ENCODE measurements at regions not wholly inside any gene's neighbourhood (a gene's known extent, or its start where the extent isn't known, plus 50 kb on each side); places are given as distances from the start of the nearest gene placed in this dataset.
"Not testable (repeated sequence)": the region's sequence is repeated elsewhere in the genome, so short reads cannot be mapped to it uniquely, and the experiment has no call there.

GRCh38 chr7:85285527-85285926 is 98.7 kb upstream of the SEMA3D start:
- WGBS (ENCODE audit: insufficient coverage) = no CpG with 5 or more reads among the region's 1 CpG
- Histone ChIP-seq H3K4me3 (ENCODE audit: low read length) (no peak overlapping the region), H3K4me1 (ENCODE audit: control insufficient read depth, insufficient read depth, low read length) (no peaks in the 10 kb centered on the region), H3K27me3 (ENCODE audit: control insufficient read depth, insufficient read depth, low read length) (no peaks in the 10 kb centered on the region), H3K9me3 (replicated peaks; ENCODE audit: control insufficient read depth, low read depth, low read length) (no peaks in the 10 kb centered on the region), H3K27ac (ENCODE audit: low read length) (no peak overlapping the region), H3K36me3 (ENCODE audit: control insufficient read depth, insufficient read depth, low read length) (no peaks in the 10 kb centered on the region)
- DNase-seq = no peak

DNA sequence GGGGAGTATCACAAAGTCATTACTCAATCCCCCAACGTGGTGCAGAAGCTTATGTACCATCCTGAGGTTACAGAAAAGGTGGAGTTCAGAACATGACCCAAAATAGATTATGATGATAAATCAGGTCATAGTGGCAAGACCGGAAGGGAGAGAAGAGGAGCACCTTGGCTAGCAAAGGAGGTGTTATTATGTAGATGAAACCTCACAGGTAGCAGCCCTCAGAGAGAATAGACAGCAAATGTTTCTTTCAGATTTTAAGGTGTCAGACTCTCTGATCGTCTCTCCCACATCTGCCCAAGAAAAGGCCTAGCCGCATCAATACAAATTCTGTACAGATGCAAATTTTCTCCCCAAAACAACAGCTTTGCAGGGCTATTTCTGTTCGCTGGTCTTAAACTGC is 88.3 kb upstream of the SEMA3D start:
- Histone ChIP-seq H3K27me3 (ENCODE audit: control insufficient read depth, insufficient read depth, low read length) (no peaks in the 10 kb centered on the region), H3K9me3 (replicated peaks; ENCODE audit: control insufficient read depth, low read depth, low read length) (no peaks in the 10 kb centered on the region), H3K4me1 (ENCODE audit: control insufficient read depth, insufficient read depth, low read length) (no peaks in the 10 kb centered on the region), H3K27ac (ENCODE audit: low read length) (no peak overlapping the region), H3K4me3 (ENCODE audit: low read length) (no peak overlapping the region), H3K36me3 (ENCODE audit: control insufficient read depth, insufficient read depth, low read length) (no peaks in the 10 kb centered on the region)
- DNase-seq = no peak
- 66% methylated on average over 3 of the region's 5 CpGs for WGBS (ENCODE audit: insufficient coverage)

DNA sequence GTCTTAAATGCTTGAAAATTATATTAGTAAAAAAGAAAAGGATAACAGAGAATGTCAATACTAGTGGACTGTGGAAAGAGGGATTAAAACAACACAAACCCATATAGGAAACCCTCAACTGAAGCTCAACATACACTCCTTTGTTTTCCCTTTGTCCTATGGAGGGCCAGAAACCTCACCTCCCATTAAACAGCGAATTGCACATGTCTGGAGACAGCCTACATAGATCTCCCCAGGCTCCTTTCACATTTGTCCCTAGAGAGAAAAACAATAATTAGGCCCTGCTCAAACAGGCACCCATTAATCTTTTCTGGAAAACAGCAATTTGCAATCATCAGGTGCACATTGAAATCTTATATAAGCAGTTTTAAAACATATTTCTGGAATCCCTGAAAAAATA is 87.6 kb upstream of the SEMA3D start:
- Histone ChIP-seq H3K27ac (ENCODE audit: low read length) (no peak overlapping the region), H3K36me3 (ENCODE audit: control insufficient read depth, insufficient read depth, low read length) (no peaks in the 10 kb centered on the region), H3K4me3 (ENCODE audit: low read length) (no peak overlapping the region), H3K4me1 (ENCODE audit: control insufficient read depth, insufficient read depth, low read length) (no peaks in the 10 kb centered on the region), H3K9me3 (replicated peaks; ENCODE audit: control insufficient read depth, low read depth, low read length) (no peaks in the 10 kb centered on the region), H3K27me3 (ENCODE audit: control insufficient read depth, insufficient read depth, low read length) (no peaks in the 10 kb centered on the region)
- WGBS (ENCODE audit: insufficient coverage) = 20% methylated on average over 1 of the region's 1 CpG
- no peak for DNase-seq

- H3K4me3 ChIP-seq (ENCODE audit: low read length) = no peak overlapping the region
- H3K4me1 ChIP-seq (ENCODE audit: control insufficient read depth, insufficient read depth, low read length) = no peaks in the 10 kb centered on the region
- no peaks in the 10 kb centered on the region for H3K9me3 ChIP-seq (replicated peaks; ENCODE audit: control insufficient read depth, low read depth, low read length)
- H3K27ac ChIP-seq (ENCODE audit: low read length) = no peak overlapping the region
- H3K27me3 ChIP-seq (ENCODE audit: control insufficient read depth, insufficient read depth, low read length) = no peaks in the 10 kb centered on the region
- DNase-seq = no peak
- no CpG with 5 or more reads among the region's 6 CpGs for WGBS (ENCODE audit: insufficient coverage)
- H3K36me3 ChIP-seq (ENCODE audit: control insufficient read depth, insufficient read depth, low read length) = no peaks in the 10 kb centered on the region
Observed at GRCh38 chr7:85262891-85263290, 76.0 kb upstream of the SEMA3D start.

GRCh38 chr7:85261336-85261735 is 74.5 kb upstream of the SEMA3D start:
- WGBS (ENCODE audit: insufficient coverage) = 100% methylated on average over 1 of the region's 2 CpGs
- no peaks in the 10 kb centered on the region for H3K36me3 ChIP-seq (ENCODE audit: control insufficient read depth, insufficient read depth, low read length)
- H3K9me3 ChIP-seq (replicated peaks; ENCODE audit: control insufficient read depth, low read depth, low read length) = no peaks in the 10 kb centered on the region
- H3K4me1 ChIP-seq (ENCODE audit: control insufficient read depth, insufficient read depth, low read length) = no peaks in the 10 kb centered on the region
- no peaks in the 10 kb centered on the region for H3K27me3 ChIP-seq (ENCODE audit: control insufficient read depth, insufficient read depth, low read length)
- no peak overlapping the region for H3K27ac ChIP-seq (ENCODE audit: low read length)
- no peak overlapping the region for H3K4me3 ChIP-seq (ENCODE audit: low read length)
- DNase-seq = no peak

DNA sequence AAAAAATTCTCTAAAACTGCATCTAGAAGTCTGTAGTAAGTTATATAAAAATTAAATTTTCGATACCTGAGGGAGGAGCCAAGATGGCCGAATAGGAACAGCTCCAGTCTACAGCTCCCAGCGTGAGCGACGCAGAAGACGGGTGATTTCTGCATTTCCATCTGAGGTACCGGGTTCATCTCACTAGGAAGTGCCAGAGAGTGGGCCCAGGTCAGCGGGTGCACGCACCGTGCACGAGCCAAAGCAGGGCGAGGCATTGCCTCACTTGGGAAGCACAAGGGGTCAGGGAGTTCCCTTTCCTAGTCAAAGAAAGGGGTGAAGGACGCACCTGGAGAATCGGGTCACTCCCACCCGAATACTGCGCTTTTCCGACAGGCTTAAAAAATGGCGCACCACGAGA is 62.9 kb upstream of the SEMA3D start:
- not testable (repeated sequence) for H3K36me3 ChIP-seq (ENCODE audit: control insufficient read depth, insufficient read depth, low read length); H3K27ac ChIP-seq (ENCODE audit: low read length); DNase-seq; H3K4me1 ChIP-seq (ENCODE audit: control insufficient read depth, insufficient read depth, low read length); H3K4me3 ChIP-seq (ENCODE audit: low read length); H3K9me3 ChIP-seq (replicated peaks; ENCODE audit: control insufficient read depth, low read depth, low read length); H3K27me3 ChIP-seq (ENCODE audit: control insufficient read depth, insufficient read depth, low read length)
- 94% methylated on average over 17 of the region's 19 CpGs for WGBS (ENCODE audit: insufficient coverage)

- no peak for DNase-seq
- H3K9me3 ChIP-seq (replicated peaks; ENCODE audit: control insufficient read depth, low read depth, low read length) = no peaks in the 10 kb centered on the region
- no peak overlapping the region for H3K27ac ChIP-seq (ENCODE audit: low read length)
- H3K27me3 ChIP-seq (ENCODE audit: control insufficient read depth, insufficient read depth, low read length) = no peaks in the 10 kb centered on the region
- no CpG with 5 or more reads among the region's 4 CpGs for WGBS (ENCODE audit: insufficient coverage)
- H3K36me3 ChIP-seq (ENCODE audit: control insufficient read depth, insufficient read depth, low read length) = no peaks in the 10 kb centered on the region
- H3K4me3 ChIP-seq (ENCODE audit: low read length) = no peak overlapping the region
- no peaks in the 10 kb centered on the region for H3K4me1 ChIP-seq (ENCODE audit: control insufficient read depth, insufficient read depth, low read length)
Observed at GRCh38 chr7:85239109-85239508, 52.3 kb upstream of the SEMA3D start.

DNA sequence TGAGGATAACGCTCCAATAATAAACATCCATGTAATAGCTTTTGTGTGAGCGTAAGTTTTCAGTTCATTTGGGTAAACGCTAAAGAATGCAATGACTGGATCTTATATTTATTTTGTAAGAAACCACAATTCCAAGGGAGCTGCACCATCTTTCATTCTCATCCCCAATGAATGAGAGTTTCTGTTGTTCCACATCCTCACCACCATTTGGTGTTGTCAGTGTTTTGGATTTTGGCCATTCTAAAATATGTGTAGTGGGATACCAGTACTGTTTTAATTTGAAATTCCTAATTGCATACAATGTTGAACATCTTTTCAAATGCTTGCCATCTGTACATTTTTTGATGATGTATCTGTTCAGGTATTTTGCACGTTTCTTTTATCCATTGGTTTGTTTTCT is 50.9 kb upstream of the SEMA3D start:
- H3K27ac ChIP-seq (ENCODE audit: low read length) = no peak overlapping the region
- no peak for DNase-seq
- H3K4me3 ChIP-seq (ENCODE audit: low read length) = no peak overlapping the region
- H3K9me3 ChIP-seq (replicated peaks; ENCODE audit: control insufficient read depth, low read depth, low read length) = no peaks in the 10 kb centered on the region
- no CpG with 5 or more reads among the region's 4 CpGs for WGBS (ENCODE audit: insufficient coverage)
- H3K4me1 ChIP-seq (ENCODE audit: control insufficient read depth, insufficient read depth, low read length) = no peaks in the 10 kb centered on the region
- no peaks in the 10 kb centered on the region for H3K27me3 ChIP-seq (ENCODE audit: control insufficient read depth, insufficient read depth, low read length)
- H3K36me3 ChIP-seq (ENCODE audit: control insufficient read depth, insufficient read depth, low read length) = no peaks in the 10 kb centered on the region

Data from muscle of leg (tissue), 3 donors.